ENCODE measurements at regions not wholly inside any gene's neighbourhood (a gene's known extent, or its start where the extent isn't known, plus 50 kb on each side); places are given as distances from the start of the nearest gene placed in this dataset.

DNA sequence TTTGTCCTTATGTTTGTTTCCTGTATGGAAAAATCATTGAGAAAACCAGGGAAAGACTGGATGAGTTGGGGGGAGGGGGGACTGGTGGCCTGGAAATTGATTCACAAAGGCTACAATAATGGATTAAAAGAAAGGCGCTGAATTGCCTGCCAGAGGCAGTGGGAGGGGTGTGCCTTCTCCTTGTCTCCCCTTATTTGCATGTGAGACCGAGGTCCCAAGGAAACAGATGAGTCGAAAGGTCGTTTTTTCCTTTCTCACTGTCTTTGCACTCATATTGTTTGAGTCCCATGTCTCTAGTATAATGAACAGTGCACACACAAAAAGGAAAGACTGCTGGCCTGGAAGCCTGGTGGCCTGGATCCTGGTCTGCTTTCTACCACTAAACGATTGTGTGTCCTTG, 86.6 kb upstream of the ZDHHC15 start:
- TF ChIP-seq POLR2A (IDR thresholded peaks at IDR 0.05) = no peak
- TF ChIP-seq, protein P1, sequence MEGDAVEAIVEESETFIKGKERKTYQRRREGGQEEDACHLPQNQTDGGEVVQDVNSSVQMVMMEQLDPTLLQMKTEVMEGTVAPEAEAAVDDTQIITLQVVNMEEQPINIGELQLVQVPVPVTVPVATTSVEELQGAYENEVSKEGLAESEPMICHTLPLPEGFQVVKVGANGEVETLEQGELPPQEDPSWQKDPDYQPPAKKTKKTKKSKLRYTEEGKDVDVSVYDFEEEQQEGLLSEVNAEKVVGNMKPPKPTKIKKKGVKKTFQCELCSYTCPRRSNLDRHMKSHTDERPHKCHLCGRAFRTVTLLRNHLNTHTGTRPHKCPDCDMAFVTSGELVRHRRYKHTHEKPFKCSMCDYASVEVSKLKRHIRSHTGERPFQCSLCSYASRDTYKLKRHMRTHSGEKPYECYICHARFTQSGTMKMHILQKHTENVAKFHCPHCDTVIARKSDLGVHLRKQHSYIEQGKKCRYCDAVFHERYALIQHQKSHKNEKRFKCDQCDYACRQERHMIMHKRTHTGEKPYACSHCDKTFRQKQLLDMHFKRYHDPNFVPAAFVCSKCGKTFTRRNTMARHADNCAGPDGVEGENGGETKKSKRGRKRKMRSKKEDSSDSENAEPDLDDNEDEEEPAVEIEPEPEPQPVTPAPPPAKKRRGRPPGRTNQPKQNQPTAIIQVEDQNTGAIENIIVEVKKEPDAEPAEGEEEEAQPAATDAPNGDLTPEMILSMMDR (IDR thresholded peaks at IDR 0.05 in 8 of 11, conservative IDR thresholded peaks at IDR 0.05 in 3 of 11) = no peak
